NCI-H146 (cell line): ENCODE measurements at regions not wholly inside any gene's neighbourhood (a gene's known extent, or its start where the extent isn't known, plus 50 kb on each side); places are given as distances from the start of the nearest gene placed in this dataset.
"Not testable (repeated sequence)": the region's sequence is repeated elsewhere in the genome, so short reads cannot be mapped to it uniquely, and the experiment has no call there.

Source experiments
- DNase-seq: peaks from one replicate; lab custom pipeline; 2025; lab: John Stamatoyannopoulos, UW

- no peak for DNase-seq
These were observed 227.6 kb upstream of the STEAP1 start for GRCh38 chr7:89926701-89927100.

GRCh38 chr7:89927762-89928161, 226.5 kb upstream of the STEAP1 start:
- DNase-seq = no peak

- DNase-seq = no peak
These were observed 225.8 kb upstream of the STEAP1 start for GRCh38 chr7:89928451-89928850.

- no peak for DNase-seq
These were observed 220.2 kb upstream of the STEAP1 start for GRCh38 chr7:89934101-89934500.

GRCh38 chr7:89943525-89944050, 210.7 kb upstream of the STEAP1 start:
- DNase-seq = no peak

GRCh38 chr7:89958525-89959068, 195.7 kb upstream of the STEAP1 start:
- no peak for DNase-seq

GRCh38 chr7:89966067-89966664, 188.1 kb upstream of the STEAP1 start:
- DNase-seq = no peak

GRCh38 chr7:89975577-89975976, 178.7 kb upstream of the STEAP1 start:
- no peak for DNase-seq

GRCh38 chr7:89987665-89988064, 166.6 kb upstream of the STEAP1 start:
- DNase-seq = no peak

- DNase-seq = no peak
These were observed 166.2 kb upstream of the STEAP1 start for GRCh38 chr7:89988074-89988473.

- DNase-seq = no peak
These were observed 164.8 kb upstream of the STEAP1 start for GRCh38 chr7:89989454-89989853.

- no peak for DNase-seq
These were observed 159.8 kb upstream of the STEAP1 start for GRCh38 chr7:89994483-89994882.

GRCh38 chr7:89998554-89998953, 155.7 kb upstream of the STEAP1 start:
- no peak for DNase-seq

GRCh38 chr7:90005836-90006235, 148.4 kb upstream of the STEAP1 start:
- DNase-seq = no peak

- no peak for DNase-seq
These were observed 147.1 kb upstream of the STEAP1 start for GRCh38 chr7:90007001-90007654.

- no peak for DNase-seq
These were observed 146.4 kb upstream of the STEAP1 start for GRCh38 chr7:90007831-90008230.

- DNase-seq = no peak
These were observed 132.1 kb upstream of the STEAP1 start for GRCh38 chr7:90022213-90022612.

- DNase-seq = no peak
These were observed 128.5 kb upstream of the STEAP1 start for GRCh38 chr7:90025771-90026170.

- no peak for DNase-seq
These were observed 120.4 kb upstream of the STEAP1 start for GRCh38 chr7:90033850-90034249.

GRCh38 chr7:90053094-90053493, 101.2 kb upstream of the STEAP1 start:
- no peak for DNase-seq

GRCh38 chr7:90061077-90061476, 93.2 kb upstream of the STEAP1 start:
- DNase-seq = no peak

GRCh38 chr7:90064370-90064769, 89.9 kb upstream of the STEAP1 start:
- DNase-seq = no peak

- no peak for DNase-seq
These were observed 87.1 kb upstream of the STEAP1 start for GRCh38 chr7:90067171-90067570.

GRCh38 chr7:90070238-90070637, 84.0 kb upstream of the STEAP1 start:
- not testable (repeated sequence) for DNase-seq
